ENCODE measurements at regions not wholly inside any gene's neighbourhood (a gene's known extent, or its start where the extent isn't known, plus 50 kb on each side); places are given as distances from the start of the nearest gene placed in this dataset.
A peak's percentile ranks its signal among the peaks of the same experiment; 100 is the strongest.

GRCh38 chrX:41024755-41025154, 60.5 kb upstream of the USP9X start:
- Histone ChIP-seq H4K91ac (replicated peaks; ENCODE audit: insufficient read length, low read length) (peak overlapping the region; percentile 52), H3K4me3 (ENCODE audit: extremely low read depth in 1 of 4, insufficient read depth in 2 of 4, low read depth in 3 of 4, low read length in 4 of 4) (no peak overlapping the region), H2AFZ (ENCODE audit: low read length) (no peak overlapping the region), H4K5ac (ENCODE audit: insufficient read length, low read depth, low read length) (peak overlapping the region; percentile 98), H3K4me2 (ENCODE audit: insufficient read depth in 1 of 2, low read depth in 2 of 2, low read length in 2 of 2) (no peak overlapping the region), H2BK5ac (ENCODE audit: low read depth, low read length) (peak overlapping the region; percentile 88; the same call in 1 of the 2 replicates), H3K14ac (ENCODE audit: insufficient read length) (no peak overlapping the region), H2AK5ac (ENCODE audit: low read depth, low read length) (peak overlapping the region; percentile 75; the same call in 1 of the 2 replicates), H4K20me1 (replicated peaks in 1 of 2; ENCODE audit: control insufficient read depth in 1 of 2, insufficient read depth in 2 of 2, low read length in 2 of 2) (no peaks in the 10 kb centered on the region), H2BK20ac (ENCODE audit: low read length) (peak overlapping the region; percentile 86; the same call in 1 of the 2 replicates), H3K79me1 (ENCODE audit: low read depth, low read length) (no peaks in the 10 kb centered on the region), H2BK15ac (ENCODE audit: low read length) (no peak overlapping the region), H2BK12ac (ENCODE audit: low read depth, low read length) (0 out of 2 replicates have a peak overlapping the region, but pooled peaks have one; percentile 27), H3K27ac (ENCODE audit: low read depth, low read length) (no peak overlapping the region; the same call in 1 of the 2 replicates), H3K23ac (ENCODE audit: insufficient read length) (no peak overlapping the region), H3K79me2 (ENCODE audit: control insufficient read depth in 1 of 2, insufficient read depth in 2 of 2, low read length in 2 of 2) (peaks cover 0 to 5% of the 10 kb centered on the region in 2 experiments; a peak in 2 of 4 replicates), H3K36me3 (ENCODE audit: control insufficient read depth in 2 of 4, insufficient read depth in 4 of 4, low read length in 3 of 4) (no peaks in the 10 kb centered on the region; a peak in 1 of 8 replicates), H3K9me3 (ENCODE audit: insufficient read depth in 2 of 2, low read depth in 1 of 2, low read length in 1 of 2) (no peaks in the 10 kb centered on the region), H3K4ac (replicated peaks; ENCODE audit: insufficient read length, low read depth, low read length) (peak overlapping the region; percentile 97), H4K8ac (ENCODE audit: extremely low read depth, insufficient read depth, low read length) (no peak overlapping the region; the same call in 1 of the 2 replicates), H3K56ac (replicated peaks; ENCODE audit: insufficient read length, low read depth, low read length) (no peak overlapping the region), H3K23me2 (ENCODE audit: low read depth, low read length) (no peaks in the 10 kb centered on the region), H2BK120ac (replicated peaks; ENCODE audit: low read depth, low read length) (peak overlapping the region; percentile 97), H3K4me1 (replicated peaks in 1 of 4; ENCODE audit: control insufficient read depth in 3 of 4, insufficient read depth in 4 of 4, low read length in 3 of 4) (peaks cover 0 to 10% (median 3%) of the 10 kb centered on the region in 4 experiments; a peak in 4 of 7 replicates), H3K27me3 (replicated peaks in 1 of 4; ENCODE audit: control insufficient read depth in 3 of 4, extremely low read depth in 1 of 4, insufficient read depth in 3 of 4, low read length in 3 of 4) (no peaks in the 10 kb centered on the region), H3K18ac (ENCODE audit: extremely low read depth, low read length) (peak overlapping the region; percentile 90; the same call in 1 of the 2 replicates), H3K9ac (replicated peaks in 1 of 4; ENCODE audit: extremely low read depth in 1 of 4, low read depth in 3 of 4, low read length in 3 of 4) (no peak overlapping the region)
- 82% methylated on average over 5 of the region's 6 CpGs; no CpG with 5 or more reads in 1 of the 2 experiments for WGBS, 2 experiments (ENCODE audit: extremely low coverage in 1 of 2, insufficient coverage in 1 of 2, insufficient read length in 1 of 2, insufficient replicate concordance in 2 of 2, low coverage in 1 of 2, low lambda C conversion rate in 2 of 2, missing lambda C conversion rate in 1 of 2)
- CTCF ChIA-PET (ENCODE audit: partially characterized antibody), result no interaction called here
- POLR2A ChIA-PET (ENCODE audit: partially characterized antibody), result no interaction called here
- TF ChIP-seq JUN (IDR thresholded peaks at IDR 0.05; ENCODE audit: low read depth, low read length), result no peak
- no peak for TF ChIP-seq BCL11A (IDR thresholded peaks at IDR 0.05; ENCODE audit: low read depth in 2 of 2, low read length in 2 of 2)
- TF ChIP-seq KDM1A (IDR thresholded peaks at IDR 0.05; ENCODE audit: borderline replicate concordance, low read length), result no peak
- TF ChIP-seq TCF12 (IDR thresholded peaks at IDR 0.05; ENCODE audit: low read depth, low read length), result no peak
- no peak for TF ChIP-seq SP4 (IDR thresholded peaks at IDR 0.05; ENCODE audit: low read length)
- no peak for TF ChIP-seq NANOG (IDR thresholded peaks at IDR 0.05; ENCODE audit: insufficient read depth, low read depth, low read length, poor library complexity, severe bottlenecking)
- TF ChIP-seq EGR1 (IDR thresholded peaks at IDR 0.05; ENCODE audit: borderline replicate concordance, low read depth, low read length), result no peak
- no peak for TF ChIP-seq SAP30 (IDR thresholded peaks at IDR 0.05; ENCODE audit: insufficient read depth, insufficient replicate concordance, low read length)
- no peak for TF ChIP-seq MAX (IDR thresholded peaks at IDR 0.05)
- TF ChIP-seq SIX5 (IDR thresholded peaks at IDR 0.05; ENCODE audit: low read depth, low read length), result no peak
- no peak for TF ChIP-seq CEBPB (IDR thresholded peaks at IDR 0.05; ENCODE audit: low read depth, low read length)
- no peak for TF ChIP-seq POU5F1 (IDR thresholded peaks at IDR 0.05; ENCODE audit: low read depth, low read length)
- TF ChIP-seq PHF8 (conservative IDR thresholded peaks at IDR 0.05; ENCODE audit: low read depth, low read length), result no peak
- no peak for TF ChIP-seq ASH2L (IDR thresholded peaks at IDR 0.05; ENCODE audit: low read length)
- no peak for FAIRE-seq
- DNase-seq (ENCODE audit: low read depth in 1 of 2, low spot score in 2 of 2), result no peak

Measured in H1 (cell line).